HTR-8/SVneo (cell line): ENCODE measurements at regions not wholly inside any gene's neighbourhood (a gene's known extent, or its start where the extent isn't known, plus 50 kb on each side); places are given as distances from the start of the nearest gene placed in this dataset.
"Not testable (repeated sequence)": the region's sequence is repeated elsewhere in the genome, so short reads cannot be mapped to it uniquely, and the experiment has no call there.

ENCODE experiments used
- DNase-seq: peaks from one replicate; pipeline ENCODE4 v3.0.0; 2011; ENCODE audit warnings: low spot score, mixed read lengths; ENCODE audit not compliant: insufficient read length
- FAIRE-seq: peaks from 2 replicates; lab custom pipeline; 2011; peaks lifted over from hg19 to GRCh38; lab: Jason Lieb, UNC

DNA sequence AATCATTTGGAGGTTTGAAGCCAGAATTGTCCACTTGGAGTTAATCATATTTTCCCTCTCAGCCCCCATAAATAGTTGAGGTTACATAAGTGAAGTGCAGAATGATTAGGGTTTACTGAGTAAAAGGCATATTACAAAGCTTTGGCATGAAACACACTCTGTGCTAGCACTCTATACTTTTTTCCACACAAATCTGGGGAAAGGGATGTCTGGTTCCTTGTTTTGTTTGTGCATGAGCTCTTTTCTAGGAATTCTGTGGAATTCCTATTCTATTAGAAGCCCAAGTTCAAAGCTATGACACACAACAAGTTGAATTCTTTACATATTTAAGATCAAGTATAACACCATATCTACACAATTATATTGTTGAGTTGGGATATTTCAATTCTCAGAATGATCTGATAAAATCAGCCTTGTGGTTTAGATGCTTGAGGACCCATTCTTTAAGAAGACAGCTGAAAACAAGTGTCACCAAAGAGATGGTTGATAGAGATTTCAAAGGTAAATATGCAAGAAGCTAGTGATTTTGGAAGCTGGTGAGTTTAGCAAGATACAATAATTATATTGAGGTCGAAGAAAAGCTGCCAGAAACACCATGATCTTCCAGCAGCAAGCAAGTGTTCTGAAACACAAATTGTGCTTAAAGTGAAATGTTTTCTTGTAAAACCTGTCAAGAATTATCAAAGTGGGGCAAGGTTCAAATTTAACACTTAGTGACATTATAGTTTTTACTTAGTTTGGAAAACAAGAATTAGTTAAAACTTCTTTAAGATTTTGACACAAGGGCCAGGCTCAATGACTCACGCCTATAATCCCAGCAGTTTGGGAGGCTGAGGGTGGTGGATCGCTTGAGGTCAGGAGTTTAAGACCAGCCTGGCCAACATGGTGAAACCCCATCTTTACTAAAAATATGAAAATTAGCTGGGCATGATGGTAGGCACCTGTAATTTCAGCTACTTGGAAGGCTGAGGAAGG is 122.6 kb downstream of the INHBA start:
- DNase-seq (peak; percentile 49), FAIRE-seq (no peak)

DNA sequence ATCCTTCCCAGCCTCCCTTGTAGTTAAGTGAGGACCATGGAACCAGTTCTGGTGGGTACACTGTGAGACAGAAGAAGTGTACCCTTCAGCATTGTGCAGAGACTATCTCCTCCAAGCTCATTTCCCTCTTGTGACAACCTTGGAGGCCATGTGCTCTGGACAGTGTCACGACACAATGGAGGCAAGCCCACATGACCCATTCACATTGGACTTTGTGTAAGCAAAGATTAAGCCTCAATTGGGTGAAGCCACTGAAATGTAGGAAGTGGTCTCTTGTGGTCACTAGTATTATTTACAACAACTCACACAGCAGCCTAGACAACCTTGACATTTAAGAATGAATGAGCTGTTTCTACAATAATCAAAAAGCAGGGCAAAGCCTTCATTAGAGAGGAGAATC is 124.2 kb downstream of the INHBA start:
- FAIRE-seq = peak; percentile 26
- no peak for DNase-seq

DNA sequence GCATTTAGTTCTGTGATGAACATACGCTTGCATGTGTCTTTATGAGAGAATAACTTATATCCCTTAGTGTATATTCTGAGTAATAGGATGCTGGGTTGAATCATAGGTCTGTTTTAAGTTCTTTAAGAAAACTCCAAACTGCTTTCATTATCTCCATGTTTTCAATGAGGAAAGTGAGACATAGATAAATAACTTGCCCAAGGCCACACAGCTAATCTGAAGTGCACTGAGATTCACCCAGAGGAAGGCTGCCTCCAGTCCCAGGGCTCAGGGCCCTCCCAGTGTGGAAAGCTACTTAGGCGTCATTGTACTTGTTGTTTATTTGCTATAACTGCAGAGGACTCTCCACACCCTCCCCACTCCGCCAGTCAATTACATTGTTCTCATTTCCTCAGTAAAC is 126.7 kb downstream of the INHBA start:
- FAIRE-seq = no peak
- no peak for DNase-seq

DNA sequence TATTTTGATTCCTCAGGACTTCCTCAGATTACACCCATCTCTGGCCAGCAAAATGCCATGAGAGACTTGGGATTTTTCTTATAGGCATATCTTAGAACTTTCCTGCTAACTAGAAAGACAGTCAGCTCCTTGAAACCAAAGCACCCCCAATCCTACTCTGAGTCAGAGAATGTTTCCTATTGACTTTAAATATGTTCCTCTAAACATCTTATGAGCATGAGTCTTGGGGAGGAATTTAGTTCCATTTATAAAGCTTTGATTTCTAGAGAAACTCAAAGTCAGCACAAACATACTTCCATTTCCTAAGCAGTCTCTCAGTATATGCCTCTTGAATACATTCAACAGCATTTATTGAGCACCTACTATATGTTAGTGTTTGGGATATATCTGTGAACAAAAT is 128.5 kb downstream of the INHBA start:
- FAIRE-seq (no peak), DNase-seq (no peak)

DNA sequence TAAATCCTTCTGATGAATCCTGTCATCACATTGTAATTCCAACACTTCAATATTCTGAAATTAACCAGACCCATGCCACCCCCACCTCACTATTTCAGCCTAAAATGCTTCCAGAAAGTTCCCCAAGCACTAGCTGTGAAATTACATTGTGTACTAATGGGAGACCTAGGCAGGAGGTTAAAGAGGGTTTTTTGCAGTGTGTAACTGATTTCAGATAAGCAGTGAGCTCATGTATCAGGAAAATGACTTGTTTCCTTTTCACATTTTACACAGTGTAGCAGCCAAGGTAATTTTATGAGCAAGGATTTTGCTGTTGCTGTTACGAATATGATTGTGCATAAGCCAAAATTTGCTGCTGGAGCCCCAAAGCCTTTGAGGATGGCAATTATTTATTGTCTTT is 129.0 kb downstream of the INHBA start:
- no peak for DNase-seq
- FAIRE-seq = no peak

DNA sequence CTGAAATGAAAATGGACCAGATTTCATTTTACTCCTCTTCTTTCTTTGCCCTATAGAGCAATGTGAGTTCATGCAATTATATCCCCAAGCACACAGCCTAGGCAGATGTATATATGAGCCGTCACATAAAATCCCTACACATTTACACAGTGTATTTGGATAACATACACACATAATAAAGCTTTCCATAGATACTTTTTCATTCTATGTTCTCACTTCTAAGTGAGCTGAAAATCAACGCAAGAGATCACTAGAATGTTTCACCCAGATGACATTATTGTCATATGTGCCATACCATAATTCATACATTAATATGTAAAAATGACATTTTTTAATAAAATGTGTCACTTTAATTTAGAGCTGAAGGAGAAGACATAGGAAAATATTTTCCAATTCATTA is 129.4 kb downstream of the INHBA start:
- no peak for DNase-seq
- no peak for FAIRE-seq

DNA sequence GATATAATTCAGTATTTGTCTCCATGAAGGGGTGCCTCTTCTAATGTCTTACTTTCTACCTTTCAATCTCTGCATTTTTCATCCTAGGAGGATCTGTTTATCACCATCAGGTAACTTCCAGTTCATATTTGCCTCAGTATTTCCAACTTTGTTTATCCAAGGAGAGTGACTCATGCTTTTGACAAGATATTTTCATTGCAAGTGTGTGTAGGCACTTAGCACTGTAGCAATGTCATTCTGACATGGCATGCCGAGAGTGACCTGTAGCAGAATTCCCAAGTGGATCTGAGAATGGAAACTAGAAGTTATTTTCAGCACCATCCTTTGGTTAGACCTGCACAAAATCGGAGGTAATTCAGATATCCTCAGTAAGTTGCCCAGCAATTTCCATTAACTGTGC is 129.9 kb downstream of the INHBA start:
- DNase-seq (peak; percentile 42), FAIRE-seq (peak; percentile 71)

DNA sequence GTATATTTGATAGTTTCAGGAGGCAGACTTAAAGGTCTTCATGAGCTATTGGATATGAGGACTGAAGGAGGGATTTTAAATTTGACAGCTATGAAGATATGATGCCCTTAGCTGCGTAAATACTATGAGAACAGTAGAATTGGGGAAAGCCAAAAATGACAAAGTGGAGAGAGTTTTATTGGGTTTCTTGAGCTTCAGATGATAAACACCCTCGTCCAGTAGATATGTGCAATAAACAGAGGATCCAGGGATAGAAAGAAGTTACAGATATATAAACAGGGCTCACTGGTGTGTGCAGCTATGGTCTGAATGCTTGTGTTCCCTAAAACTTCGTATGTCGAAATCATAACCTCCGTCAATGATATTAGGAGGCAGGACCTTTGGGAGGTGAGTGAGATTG is 131.3 kb downstream of the INHBA start:
- no peak for FAIRE-seq

DNA sequence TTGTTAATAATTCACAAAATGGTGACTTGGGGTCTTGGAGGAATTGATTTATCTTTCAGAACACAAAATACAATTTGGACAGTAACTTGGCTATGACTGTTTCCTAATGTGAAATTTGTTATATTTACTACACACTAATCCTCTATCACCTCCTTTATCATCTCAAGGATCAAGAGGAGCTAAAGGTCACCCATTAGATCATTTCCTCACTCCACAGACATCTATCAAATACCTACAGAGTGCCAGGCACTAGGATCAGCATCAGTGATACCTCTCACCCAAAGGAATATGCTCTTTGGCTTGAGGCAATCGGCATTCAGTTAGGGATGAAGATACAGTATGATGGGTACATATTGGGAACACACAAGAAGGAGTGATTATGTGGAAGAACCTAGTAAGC is 132.1 kb downstream of the INHBA start:
- DNase-seq = no peak
- FAIRE-seq = no peak

More for the DNA sequence above, 131.3 kb downstream of the INHBA start:
- DNase-seq = no peak

DNA sequence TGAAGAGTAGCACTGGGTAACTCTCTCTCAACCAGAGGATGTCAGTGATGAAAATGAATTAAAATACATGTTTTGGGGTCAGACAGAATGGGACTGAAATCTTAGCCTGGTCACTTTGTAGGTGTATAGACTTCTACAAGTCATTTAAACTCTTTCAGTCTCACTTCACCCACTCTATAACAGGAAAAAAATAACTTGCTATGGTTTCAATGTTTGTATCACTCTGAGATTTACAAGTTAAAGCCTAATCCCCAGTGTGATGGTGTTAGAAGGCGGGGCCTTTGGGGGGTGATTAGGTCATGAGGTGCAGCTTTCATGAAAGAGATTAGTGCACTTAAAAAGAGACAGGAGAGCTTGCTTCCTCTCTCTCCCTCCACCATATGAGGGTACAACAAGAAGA is 134.8 kb downstream of the INHBA start:
- FAIRE-seq = no peak

DNA sequence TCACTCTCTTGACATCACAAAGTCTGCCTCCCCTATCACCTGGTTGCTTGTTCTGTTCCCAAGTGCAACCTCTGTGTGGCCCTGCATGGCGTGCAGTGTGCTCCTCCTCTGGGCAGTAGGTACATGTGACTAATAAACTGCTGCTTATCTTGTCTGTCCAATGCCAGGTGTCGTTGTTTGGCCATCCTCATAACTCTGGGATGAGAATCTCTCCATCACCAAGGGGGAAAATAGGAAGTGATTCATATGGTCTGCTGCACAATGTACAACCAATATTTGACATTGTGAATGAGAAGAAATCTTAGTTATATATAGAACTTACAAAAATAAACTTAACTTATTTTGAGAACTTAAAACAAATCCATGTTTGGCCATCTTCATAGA is 135.2 kb downstream of the INHBA start:
- FAIRE-seq (no peak), DNase-seq (no peak)

More for the DNA sequence above, 134.8 kb downstream of the INHBA start:
- no peak for DNase-seq

DNA sequence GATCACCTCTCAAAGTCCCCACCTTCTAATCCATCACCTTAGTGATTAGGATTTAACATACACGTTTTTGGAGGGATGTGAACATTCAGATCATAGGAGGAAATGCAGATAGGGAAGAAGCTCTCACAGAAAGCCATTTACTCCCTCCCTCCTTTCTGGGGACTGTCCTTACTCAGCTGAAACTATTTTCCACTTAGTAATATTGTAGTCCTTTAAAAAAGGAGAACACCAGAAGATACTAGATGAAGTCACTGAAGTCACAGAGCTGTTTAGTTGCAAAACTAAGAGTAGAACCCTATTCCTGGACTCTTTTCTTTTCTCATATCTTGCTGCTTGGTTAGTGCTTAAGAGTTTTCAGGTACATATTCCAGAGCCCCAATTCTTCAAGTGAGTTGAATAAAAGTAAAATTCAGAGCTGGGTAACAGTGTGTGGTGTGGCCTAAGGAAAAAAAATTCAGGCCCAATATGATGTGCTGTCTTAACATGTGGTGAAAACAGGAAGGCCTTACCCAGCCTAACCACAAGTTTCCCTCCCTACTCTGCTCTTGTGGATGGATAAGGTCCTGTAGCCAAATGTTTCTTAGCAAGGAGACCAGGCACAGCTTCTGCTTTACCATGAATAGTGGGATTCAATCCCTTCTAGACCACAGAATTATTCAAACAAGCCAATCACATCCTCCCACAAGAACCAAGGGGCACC is 135.7 kb downstream of the INHBA start:
- DNase-seq (no peak), FAIRE-seq (no peak)

DNA sequence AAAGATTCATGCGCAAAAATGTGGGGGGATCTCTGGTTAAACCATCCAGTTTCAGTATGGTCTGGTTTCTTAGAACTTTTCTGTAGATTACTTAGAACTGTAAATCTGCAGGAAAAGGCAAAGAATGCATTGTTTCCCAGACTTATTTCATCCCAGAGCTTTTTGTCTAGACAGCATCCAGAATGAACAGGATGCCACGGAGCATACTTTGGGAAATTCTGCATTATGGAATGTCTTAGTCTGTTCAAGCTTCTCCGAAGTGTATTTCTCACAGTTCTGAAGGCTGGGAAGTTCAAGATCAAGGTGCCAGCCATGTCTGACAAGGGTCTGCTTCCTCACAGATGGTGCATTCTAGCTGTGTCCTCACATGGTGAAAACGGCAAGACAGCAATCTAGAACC is 136.3 kb downstream of the INHBA start:
- no peak for FAIRE-seq

DNA sequence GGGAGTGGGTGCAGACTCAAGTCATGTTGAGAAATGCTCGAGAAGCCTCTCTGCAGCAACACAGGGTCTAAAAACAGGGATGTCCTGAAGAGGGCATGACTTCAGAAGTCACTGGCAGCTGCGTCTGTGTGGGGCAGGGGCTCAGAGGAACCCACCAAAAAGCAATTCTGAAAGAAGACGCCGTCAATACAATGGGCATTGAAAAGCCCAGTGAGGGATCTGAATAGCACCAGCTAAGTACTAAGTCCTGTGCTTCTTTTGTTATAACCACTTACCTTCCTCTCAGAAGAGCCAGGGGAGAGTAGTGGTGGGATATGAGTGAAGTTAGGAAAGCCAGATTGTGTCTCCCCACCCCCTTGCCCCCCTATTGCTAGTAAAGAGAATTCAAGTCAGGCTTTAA is 137.2 kb downstream of the INHBA start:
- no peak for FAIRE-seq

More for the DNA sequence above, 136.3 kb downstream of the INHBA start:
- DNase-seq = no peak

DNA sequence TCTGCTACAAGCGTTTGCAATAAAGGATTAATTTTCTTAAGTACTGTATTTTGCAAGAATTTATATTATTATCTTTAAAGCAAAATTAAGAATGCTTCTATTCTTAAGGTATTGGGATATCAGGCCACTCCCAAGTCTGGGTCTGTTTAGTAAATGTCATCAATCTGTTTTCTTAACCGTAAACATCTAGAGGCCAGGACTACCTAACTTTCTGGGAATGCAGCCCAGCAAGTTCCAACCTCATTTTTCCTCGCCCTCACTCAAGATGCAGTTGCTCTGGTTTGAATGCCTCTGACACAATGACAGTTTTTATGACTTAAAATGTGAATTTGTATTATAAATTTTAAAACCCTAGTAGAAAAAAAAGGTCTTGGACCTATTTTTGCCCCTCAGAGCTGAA is 143.5 kb downstream of the INHBA start:
- no peak for DNase-seq
- FAIRE-seq = no peak

More for the DNA sequence above, 137.2 kb downstream of the INHBA start:
- no peak for DNase-seq

DNA sequence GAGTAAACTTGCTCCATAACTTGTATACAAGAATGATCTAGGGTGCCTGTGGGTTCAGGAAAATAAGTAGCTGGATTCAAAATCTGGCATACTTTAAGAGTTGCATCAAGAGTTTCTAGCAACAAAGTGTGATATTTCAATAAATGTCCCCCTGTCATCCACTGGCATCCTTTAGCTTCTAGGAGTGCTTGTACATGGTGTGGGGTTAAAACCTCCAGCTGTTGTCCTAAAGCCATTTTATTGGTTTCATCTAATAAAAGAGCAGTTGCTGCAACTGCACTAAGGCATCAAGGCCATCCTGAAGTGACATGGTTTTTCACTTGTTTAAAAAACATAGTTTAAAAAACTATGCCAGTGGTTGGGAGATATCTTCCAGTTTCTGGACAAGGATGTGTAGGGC is 148.4 kb downstream of the INHBA start:
- no peak for FAIRE-seq
- no peak for DNase-seq

DNA sequence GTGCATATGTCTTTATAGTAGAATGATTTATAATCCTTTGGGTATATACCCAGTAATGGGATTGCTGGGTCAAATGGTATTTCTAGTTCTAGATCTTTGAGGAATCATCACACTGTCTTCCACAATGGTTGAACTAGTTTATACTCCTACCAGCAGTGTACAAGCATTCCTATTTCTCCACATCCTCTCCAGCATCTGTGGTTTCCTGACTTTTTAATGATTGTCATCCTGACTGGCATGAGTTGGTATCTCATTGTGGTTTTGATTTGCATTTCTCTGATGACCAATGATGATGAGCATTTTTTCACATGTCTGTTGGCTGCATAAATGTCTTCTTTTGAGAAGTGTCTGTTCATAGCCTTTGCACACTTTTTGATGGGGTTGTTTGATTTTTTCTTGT is 152.8 kb downstream of the INHBA start:
- not testable (repeated sequence) for DNase-seq, FAIRE-seq

DNA sequence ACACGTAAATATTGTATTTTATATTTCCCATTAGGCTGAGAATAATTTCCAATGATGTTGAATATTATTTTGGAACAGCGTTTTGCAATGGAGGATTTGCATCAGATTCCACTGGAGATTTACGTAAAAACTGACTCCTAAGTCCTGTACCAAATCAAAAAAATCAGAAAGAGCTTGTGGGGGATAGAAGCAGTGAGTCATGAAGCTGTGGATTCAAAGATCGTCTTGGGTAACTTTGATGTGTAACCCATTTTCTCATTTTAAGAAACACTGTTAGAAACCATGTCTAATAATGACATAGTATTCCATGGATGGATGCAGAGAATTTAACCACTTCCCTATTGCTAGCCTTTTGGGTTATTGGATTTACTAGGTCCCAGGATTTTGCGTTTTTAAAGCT is 158.6 kb downstream of the INHBA start:
- FAIRE-seq (no peak), DNase-seq (no peak)

DNA sequence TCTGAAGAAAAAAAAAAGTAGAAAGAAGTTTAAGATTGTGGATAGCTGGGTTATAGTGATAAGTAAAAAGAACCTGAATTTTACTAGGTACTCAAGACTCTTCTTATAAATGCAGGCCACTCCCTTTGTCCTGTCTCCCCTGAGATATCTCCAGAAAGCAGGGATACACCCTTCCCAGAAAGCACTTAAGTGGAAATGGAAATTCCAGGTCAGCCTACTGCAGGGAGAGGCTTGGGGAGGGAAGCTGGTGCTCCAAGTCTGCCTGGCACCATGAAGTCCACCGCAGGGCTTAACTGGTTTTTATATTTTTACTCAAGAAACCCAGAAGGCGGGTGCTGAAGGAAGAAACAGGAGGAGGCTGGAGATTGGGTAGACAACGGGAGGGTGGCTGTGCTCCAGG is 162.3 kb downstream of the INHBA start:
- DNase-seq = no peak
- FAIRE-seq = no peak

DNA sequence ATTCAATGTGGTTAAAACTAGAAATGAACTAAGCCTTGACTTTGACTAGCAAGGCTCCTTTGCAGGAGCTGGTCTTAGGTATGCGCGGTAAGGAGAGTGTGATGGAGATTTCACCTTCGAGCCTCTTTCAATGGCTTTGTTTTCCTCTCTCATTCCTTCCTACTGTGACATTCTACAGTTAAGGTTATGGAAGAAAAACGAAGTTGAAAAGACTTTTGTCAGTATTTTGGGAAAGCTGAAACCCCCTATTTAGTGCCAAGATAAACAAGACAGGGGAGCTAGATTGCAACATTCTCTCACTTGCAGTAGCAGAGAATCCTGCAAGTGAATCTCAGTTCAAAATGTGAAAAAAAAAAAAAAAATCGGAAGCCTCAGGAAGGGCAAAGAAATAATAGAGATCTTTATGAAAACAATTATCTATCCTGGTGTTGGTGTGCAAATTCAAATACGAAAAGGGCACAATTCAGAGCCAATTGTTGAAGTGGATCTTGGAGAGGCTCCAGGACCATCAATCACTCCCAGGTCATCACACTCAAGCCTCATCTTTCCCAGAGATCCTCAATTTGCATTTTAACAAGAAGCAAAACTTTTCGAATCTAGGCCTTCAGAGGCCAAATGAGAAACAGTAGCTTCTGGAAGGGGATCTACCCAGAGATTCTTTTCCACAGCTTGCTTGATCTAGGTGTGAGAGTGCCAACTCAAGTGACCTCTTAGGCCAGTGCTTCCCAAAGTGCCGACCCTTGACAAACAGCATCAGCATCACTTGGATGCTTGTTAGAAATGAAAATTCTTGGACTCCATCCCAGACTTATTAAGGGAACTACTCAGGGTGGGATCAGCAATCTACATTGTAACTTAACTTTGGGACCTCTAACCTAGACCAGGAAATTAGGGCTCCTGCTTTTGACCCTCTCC is 163.8 kb downstream of the INHBA start:
- FAIRE-seq (no peak), DNase-seq (no peak)
